ENCODE measurements at regions not wholly inside any gene's neighbourhood (a gene's known extent, or its start where the extent isn't known, plus 50 kb on each side); places are given as distances from the start of the nearest gene placed in this dataset.

DNA sequence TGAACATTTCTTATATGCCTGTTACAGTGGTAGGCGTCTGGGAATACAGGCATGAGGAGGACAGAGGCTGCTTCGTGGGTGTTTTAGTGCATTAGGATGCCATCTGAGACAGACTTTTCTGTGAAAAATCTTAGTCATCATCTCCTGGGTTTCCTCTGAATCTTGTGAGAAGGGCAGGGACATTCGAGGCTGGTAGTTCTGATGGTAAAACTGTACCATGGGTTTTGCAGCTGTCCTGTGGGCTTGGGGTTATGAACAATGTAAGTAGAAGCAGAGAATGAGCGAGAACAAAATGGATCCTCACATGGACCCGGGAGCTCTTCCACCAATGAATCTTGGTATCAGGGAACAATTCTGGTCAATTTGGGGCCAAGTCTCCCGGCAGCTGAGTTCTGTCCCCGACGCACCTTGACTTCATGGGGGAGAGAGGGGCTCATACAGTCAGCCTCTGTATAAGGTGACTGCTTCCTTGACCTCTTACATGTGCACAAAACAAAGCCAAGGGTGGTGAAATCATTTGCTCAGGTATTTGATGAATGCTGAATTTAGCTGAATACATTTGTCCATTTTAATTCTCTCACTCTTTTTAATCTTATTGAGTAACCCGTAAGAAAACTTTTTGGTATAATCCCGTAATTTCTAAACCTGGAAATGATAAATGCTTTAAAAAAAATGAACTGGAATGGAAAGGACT lies 63.6 kb upstream of the ERRFI1 start:
- Histone ChIP-seq H3K4me1 (ENCODE audit: insufficient read depth, poor library complexity, severe bottlenecking) (peaks cover 36% of the 10 kb centered on the region), H3K27ac (ENCODE audit: poor library complexity, severe bottlenecking) (peak overlapping the region; percentile 100), H3K36me3 (ENCODE audit: low read depth) (no peaks in the 10 kb centered on the region), H3K4me3 (ENCODE audit: severe bottlenecking) (no peak overlapping the region), H3K27me3 (ENCODE audit: insufficient read depth, poor library complexity, severe bottlenecking) (no peaks in the 10 kb centered on the region), H3K9me3 (ENCODE audit: severe bottlenecking) (no peaks in the 10 kb centered on the region)
- DNase-seq (ENCODE audit: low spot score) = no peak
- no peak for TF ChIP-seq CTCF (IDR thresholded peaks at IDR 0.05; ENCODE audit: poor library complexity, severe bottlenecking)
- peak; percentile 54 for ATAC-seq (ENCODE audit: low read depth)

DNA sequence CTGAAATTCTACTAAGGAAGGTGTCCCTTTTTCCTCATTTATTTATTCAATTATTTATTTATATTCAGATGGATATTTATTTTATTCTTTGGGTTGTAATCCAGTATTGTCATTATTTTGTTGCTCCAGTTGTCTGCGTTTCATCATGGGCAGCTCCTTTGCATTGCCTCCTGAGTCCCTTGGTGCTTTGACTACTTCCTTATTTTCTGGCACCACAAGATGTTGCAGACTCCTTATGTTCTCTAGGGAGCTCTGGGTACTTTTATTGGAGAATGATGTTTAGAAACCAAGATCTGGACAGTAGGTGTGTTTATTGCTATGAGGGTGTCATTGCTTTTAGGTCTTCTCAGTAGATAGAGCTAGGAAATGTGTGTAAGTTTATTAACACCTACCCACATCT lies 59.9 kb upstream of the ERRFI1 start:
- H3K27ac ChIP-seq (ENCODE audit: poor library complexity, severe bottlenecking) = peak overlapping the region; percentile 83
- no peaks in the 10 kb centered on the region for H3K36me3 ChIP-seq (ENCODE audit: low read depth)
- H3K9me3 ChIP-seq (ENCODE audit: severe bottlenecking) = no peaks in the 10 kb centered on the region
- peaks cover 47% of the 10 kb centered on the region for H3K4me1 ChIP-seq (ENCODE audit: insufficient read depth, poor library complexity, severe bottlenecking)
- no peak for DNase-seq (ENCODE audit: low spot score)
- no peak for ATAC-seq (ENCODE audit: low read depth)
- no peak overlapping the region for H3K4me3 ChIP-seq (ENCODE audit: severe bottlenecking)
- no peaks in the 10 kb centered on the region for H3K27me3 ChIP-seq (ENCODE audit: insufficient read depth, poor library complexity, severe bottlenecking)
- no peak for TF ChIP-seq CTCF (IDR thresholded peaks at IDR 0.05; ENCODE audit: poor library complexity, severe bottlenecking)

DNA sequence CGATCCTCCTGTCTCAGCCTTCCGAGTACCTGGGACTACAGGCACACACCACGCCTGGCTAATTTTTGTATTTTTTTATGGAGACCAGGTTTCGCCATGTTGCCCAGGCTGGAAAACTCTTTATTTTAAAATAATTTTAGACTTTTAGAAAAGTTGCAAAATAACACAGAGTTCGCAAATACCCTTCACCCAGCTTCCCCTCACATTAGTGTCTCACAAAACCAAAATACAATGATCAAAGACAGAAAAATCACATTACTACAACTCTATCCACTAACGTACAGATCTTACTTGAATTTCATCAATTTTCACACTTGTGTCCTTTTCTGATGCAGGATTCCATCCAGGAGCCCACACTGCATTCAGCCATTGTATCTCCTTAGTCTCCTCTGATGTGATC lies 58.8 kb upstream of the ERRFI1 start:
- no peak for TF ChIP-seq CTCF (IDR thresholded peaks at IDR 0.05; ENCODE audit: poor library complexity, severe bottlenecking)

DNA sequence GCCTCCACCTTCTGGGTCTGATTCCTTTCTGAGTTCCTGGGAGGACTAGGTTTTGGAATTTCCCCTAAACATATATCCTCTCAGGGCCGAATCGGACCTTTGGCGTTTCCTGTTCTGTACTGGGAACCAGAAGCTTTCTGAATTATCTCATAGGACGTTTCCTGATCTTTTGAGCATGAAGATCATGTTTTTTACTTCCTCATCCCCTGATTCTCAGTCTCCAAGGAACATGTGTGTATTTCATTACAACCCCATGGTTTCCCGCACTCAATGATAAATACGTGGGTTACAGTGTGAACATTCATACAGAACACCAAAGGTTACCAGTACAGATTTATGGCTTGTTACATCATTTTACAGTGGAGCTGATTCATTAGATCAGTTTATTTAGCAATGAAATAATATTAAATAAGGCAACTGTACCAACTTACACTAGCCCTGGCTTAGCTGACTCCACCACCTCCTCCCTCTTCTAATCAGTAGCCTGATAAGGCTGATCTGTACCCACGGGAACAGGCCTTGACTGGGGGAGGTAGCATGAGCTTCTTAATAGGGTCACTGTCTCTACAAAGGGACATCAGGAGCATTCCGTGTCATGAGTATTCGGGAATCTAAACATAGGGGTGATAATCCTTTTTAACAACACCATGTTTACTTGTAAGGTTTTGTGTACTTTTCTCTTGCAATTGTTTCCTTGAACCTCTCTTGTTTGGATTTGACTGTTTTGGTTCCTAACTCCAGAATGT lies 57.8 kb upstream of the ERRFI1 start:
- Histone ChIP-seq H3K27me3 (ENCODE audit: insufficient read depth, poor library complexity, severe bottlenecking) (no peaks in the 10 kb centered on the region), H3K27ac (ENCODE audit: poor library complexity, severe bottlenecking) (peak overlapping the region; percentile 83), H3K4me3 (ENCODE audit: severe bottlenecking) (no peak overlapping the region), H3K9me3 (ENCODE audit: severe bottlenecking) (no peaks in the 10 kb centered on the region), H3K4me1 (ENCODE audit: insufficient read depth, poor library complexity, severe bottlenecking) (peaks cover 26% of the 10 kb centered on the region), H3K36me3 (ENCODE audit: low read depth) (no peaks in the 10 kb centered on the region)
- peak; percentile 84 for ATAC-seq (ENCODE audit: low read depth)
- TF ChIP-seq CTCF (IDR thresholded peaks at IDR 0.05; ENCODE audit: poor library complexity, severe bottlenecking) = no peak
- no peak for DNase-seq (ENCODE audit: low spot score)

More for the DNA sequence above, 58.8 kb upstream of the ERRFI1 start:
- ATAC-seq (ENCODE audit: low read depth) (no peak), DNase-seq (ENCODE audit: low spot score) (no peak)
- Histone ChIP-seq H3K36me3 (ENCODE audit: low read depth) (no peaks in the 10 kb centered on the region), H3K9me3 (ENCODE audit: severe bottlenecking) (no peaks in the 10 kb centered on the region), H3K4me1 (ENCODE audit: insufficient read depth, poor library complexity, severe bottlenecking) (peaks cover 36% of the 10 kb centered on the region), H3K27me3 (ENCODE audit: insufficient read depth, poor library complexity, severe bottlenecking) (no peaks in the 10 kb centered on the region), H3K4me3 (ENCODE audit: severe bottlenecking) (no peak overlapping the region), H3K27ac (ENCODE audit: poor library complexity, severe bottlenecking) (peak overlapping the region; percentile 83)

DNA sequence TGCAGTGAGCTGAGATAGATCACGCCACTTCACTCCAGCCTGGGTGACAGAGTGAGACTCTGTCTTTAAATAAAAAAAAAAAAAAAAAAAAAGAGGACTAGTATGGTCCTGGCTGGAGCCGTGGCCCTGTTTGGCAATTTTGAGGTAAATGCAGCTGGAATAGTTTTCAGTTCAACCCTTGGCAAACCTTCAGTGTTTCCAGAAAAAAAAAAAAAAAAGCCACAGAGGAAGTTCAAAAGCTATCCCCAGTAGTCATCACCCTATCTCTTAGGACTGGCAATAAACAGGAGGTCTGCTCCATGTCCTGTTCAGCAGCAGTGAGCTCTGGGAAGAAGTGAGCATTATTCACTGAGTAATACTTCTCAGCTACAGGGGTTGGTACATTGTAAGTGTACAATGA lies 56.8 kb upstream of the ERRFI1 start:
- Histone ChIP-seq H3K27ac (ENCODE audit: poor library complexity, severe bottlenecking) (peak overlapping the region; percentile 83), H3K9me3 (ENCODE audit: severe bottlenecking) (no peaks in the 10 kb centered on the region), H3K36me3 (ENCODE audit: low read depth) (no peaks in the 10 kb centered on the region), H3K27me3 (ENCODE audit: insufficient read depth, poor library complexity, severe bottlenecking) (no peaks in the 10 kb centered on the region), H3K4me3 (ENCODE audit: severe bottlenecking) (no peak overlapping the region), H3K4me1 (ENCODE audit: insufficient read depth, poor library complexity, severe bottlenecking) (peaks cover 32% of the 10 kb centered on the region)
- DNase-seq (ENCODE audit: low spot score) = no peak
- no peak for TF ChIP-seq CTCF (IDR thresholded peaks at IDR 0.05; ENCODE audit: poor library complexity, severe bottlenecking)
- ATAC-seq (ENCODE audit: low read depth) = peak; percentile 19; the same call in 1 of the 3 replicates

All from RWPE2 (cell line).